Epidermal melanocyte (primary cell): ENCODE measurements at regions not wholly inside any gene's neighbourhood (a gene's known extent, or its start where the extent isn't known, plus 50 kb on each side); places are given as distances from the start of the nearest gene placed in this dataset.

Source experiments
- DNase-seq: peaks from one replicate; pipeline ENCODE4 v3.0.0; 2011; ENCODE audit warnings: low spot score; ENCODE audit not compliant: insufficient read length

DNA sequence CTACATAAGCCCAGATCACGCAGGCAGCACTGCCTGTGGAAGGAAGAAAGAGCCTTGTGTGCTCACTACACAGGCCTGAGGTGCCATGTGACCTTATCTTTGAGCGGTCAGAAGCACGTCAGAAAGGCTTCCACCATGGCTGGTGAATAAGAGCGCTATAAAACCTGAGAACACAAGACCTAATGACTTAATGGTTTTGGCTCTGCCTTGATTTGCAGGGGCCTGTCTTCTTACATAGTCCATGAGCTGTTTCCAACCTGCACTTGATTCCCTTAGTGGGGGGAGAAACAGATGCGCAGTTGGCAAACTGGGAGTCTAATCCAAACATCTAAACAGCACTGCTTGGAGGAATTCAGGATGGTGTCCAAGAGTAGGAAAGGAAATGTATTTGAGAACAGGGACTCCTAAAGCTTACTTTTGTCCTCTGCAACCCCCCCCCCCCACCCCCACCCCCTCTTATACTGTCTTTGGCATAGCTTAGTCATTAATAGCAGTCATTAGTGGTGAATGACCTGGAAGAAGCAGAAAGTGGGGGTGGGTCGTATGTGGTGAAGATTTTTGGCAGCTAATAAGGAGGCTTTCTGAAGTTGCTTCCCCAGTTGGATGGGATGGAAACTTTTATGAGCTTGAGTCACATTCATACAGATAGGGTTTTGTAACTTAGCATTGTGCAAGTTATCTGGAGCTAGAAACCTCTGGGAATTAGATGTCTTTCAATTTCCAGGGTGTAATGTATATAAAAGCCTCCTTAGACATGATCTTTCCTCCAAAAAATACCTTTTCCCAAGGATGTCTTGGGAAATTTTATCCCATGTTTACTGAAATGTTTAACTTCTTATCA is 454.1 kb downstream of the MEIS1 start:
- peak; percentile 42 for DNase-seq

DNA sequence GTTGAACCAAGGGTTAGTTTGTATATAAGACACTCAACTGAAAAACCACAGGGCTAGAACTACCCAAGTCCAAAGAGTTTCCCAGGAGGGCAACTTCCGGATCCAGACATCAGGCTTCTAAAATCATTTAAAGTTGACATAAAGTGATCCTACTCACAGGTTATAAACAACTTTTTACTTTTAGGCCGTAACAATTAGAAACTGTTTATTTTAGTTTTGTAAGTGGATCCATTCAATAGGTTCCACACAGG is 454.6 kb downstream of the MEIS1 start:
- DNase-seq, result no peak

- no peak for DNase-seq
These were observed 455.3 kb downstream of the MEIS1 start for GRCh38 chr2:66890166-66890742.

GRCh38 chr2:66895206-66895605 is 460.3 kb downstream of the MEIS1 start:
- no peak for DNase-seq

- no peak for DNase-seq
These were observed 461.2 kb downstream of the MEIS1 start for GRCh38 chr2:66896131-66896530.

GRCh38 chr2:66897181-66897580 is 462.3 kb downstream of the MEIS1 start:
- DNase-seq, result no peak

- no peak for DNase-seq
These were observed 462.8 kb downstream of the MEIS1 start for GRCh38 chr2:66897691-66898150.

- DNase-seq, result no peak
These were observed 464.2 kb downstream of the MEIS1 start for GRCh38 chr2:66899109-66899508.

DNA sequence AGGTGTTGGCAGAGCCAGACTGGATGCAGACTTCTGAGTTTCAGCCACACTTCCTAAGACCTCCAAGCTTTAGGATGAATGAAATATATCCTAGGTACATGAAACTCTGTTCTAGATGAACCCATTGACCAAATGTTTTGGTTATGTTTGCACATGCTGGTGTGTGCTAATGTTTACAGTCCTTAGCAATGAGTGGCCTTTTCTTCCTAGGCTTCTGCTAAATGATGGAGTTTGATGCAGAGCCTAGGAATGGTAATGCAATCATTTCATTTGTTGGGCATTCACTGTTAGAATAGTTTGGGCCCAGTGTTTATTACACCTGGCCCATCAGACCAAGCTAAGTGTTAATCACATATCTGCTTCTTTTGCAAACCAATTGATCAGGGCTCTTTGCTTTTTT is 464.7 kb downstream of the MEIS1 start:
- DNase-seq, result no peak

DNA sequence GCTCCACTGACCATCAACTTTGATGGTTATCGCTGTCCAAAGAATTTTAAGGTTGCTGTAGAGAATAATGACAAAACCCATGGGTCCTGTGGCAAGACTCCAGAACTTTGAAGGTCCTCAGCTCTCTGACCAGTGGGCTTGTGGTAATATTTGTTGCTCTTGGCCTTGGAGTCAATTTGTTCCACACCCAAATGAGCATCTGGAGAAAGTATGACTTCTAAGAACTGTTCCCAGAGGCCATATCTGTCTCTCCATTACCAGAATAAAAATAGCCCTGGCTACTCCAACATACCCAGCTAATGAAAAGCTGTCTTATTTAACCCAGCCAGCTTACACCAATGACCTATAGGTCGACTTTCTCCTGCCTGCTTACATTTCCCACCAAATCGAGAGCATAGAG is 466.4 kb downstream of the MEIS1 start:
- no peak for DNase-seq

- DNase-seq, result no peak
These were observed 468.3 kb downstream of the MEIS1 start for GRCh38 chr2:66903183-66903582.

DNA sequence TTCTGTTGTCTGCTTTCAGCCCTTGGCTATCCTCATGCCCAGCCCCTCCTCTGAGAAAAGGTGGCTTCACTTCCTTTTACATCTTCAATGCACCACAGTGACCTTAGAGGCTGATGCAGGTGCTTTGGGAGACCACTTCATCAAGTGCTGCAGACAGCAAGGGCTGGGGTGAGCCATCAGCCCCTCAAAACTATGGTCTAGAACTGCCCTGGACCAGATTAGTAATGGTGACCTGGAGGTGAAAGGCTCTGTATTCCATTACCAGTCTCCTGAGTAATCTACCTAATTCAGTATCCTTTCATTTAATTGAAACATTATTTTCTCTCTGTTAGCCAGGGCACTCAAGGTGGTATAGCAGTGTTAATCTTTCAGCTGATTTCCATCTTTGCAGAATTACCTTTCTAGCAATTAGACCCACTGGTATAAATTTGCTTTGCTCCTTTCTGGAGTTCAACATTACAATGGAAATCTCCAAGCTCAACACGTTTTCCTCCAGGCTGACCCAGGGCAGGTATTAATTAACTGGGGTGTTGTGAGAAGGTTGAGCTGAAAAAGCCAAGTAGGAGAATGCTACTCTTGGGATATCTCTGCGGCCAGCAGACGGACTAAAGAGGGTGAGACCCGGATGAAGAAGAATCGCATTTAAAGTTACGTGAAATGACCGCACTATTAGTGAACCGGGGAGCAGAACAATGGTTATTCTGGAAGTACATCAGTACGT is 469.0 kb downstream of the MEIS1 start:
- no peak for DNase-seq

DNA sequence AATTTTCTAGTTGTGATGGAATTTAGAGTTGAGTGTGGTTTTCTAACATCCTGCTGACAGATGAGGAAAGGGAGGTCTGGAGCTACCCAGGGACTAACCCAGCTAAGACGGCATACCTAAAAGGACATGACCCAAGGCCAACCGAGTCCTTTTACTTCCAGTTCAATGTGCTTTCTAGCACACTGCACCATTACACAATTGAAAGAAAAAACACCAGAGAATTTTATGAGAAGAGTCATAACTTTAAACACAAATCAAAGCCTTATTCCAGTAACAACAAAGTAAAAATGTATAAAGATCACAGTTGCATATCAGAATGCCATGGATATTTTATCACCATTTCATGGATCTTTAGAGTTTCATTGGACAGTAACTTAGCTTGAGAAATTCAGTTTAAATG is 480.3 kb downstream of the MEIS1 start:
- no peak for DNase-seq

- DNase-seq, result no peak
These were observed 477.8 kb upstream of the ETAA1 start for GRCh38 chr2:66919286-66919685.

- DNase-seq, result no peak
These were observed 476.7 kb upstream of the ETAA1 start for GRCh38 chr2:66920415-66920814.

DNA sequence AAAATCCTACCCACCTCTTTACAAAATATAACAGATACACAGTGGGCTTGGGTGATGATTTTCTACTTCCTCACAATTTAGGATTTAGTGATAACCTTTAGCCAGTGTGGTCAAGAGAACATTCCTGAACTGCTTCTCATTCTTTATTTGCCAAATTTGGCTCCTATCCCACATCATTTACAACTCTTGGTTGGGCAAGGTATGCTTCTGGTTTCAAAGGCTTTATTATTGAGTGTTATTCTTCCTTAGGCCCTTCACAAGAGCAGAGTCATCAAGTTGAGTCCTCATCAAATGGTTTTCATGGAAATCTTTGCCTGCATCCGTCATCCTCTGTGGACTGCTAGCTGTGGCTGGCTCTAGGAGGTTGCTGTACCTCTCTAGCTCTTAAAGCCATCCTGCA is 472.0 kb upstream of the ETAA1 start:
- no peak for DNase-seq

- no peak for DNase-seq
These were observed 470.5 kb upstream of the ETAA1 start for GRCh38 chr2:66926594-66927112.

- DNase-seq, result no peak
These were observed 467.3 kb upstream of the ETAA1 start for GRCh38 chr2:66929632-66930338.

DNA sequence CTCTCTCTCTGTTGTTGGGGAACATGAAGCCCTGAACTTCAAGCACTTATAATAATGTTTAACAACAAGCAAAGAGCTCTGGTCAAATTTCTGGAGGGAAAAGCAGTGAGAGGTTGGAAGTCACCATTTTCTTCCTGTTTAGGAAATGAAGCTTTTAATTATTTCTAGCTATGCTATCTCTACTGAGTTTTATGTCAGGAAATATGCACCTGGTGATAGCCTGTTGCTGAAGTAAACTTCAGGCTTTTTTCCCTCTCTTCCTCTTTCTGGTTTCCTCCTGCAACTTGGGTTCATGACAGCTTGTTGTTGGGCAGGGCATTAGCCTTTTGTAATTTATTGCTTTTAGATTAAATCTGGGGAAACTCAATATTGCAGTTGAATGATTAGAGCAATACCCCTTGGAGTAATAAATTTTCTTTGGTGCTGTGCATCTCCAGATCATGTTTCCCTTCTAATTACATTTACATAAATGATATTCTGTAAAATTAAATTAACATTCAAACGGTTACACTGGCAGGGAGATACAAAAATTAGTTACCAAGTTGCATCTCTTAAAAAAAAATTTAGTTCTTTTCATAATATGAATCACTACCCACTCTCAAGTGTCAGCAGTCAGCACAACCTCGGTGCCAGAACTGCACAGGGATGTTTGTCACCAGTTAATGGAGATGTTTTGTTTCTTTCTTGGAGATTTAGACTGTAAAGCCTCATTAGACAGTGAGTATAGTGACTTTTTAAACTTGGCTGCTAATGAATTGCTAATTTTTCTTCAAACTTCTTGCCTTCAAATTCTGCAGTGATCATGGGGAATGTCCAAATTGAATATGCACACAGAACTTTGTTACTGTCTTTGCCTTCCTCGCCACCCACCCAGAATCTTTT is 466.6 kb upstream of the ETAA1 start:
- DNase-seq, result no peak

GRCh38 chr2:66938471-66938967 is 458.6 kb upstream of the ETAA1 start:
- DNase-seq, result no peak

GRCh38 chr2:66940080-66940479 is 457.1 kb upstream of the ETAA1 start:
- no peak for DNase-seq
